ENCODE measurements at regions not wholly inside any gene's neighbourhood (a gene's known extent, or its start where the extent isn't known, plus 50 kb on each side); places are given as distances from the start of the nearest gene placed in this dataset.

DNA sequence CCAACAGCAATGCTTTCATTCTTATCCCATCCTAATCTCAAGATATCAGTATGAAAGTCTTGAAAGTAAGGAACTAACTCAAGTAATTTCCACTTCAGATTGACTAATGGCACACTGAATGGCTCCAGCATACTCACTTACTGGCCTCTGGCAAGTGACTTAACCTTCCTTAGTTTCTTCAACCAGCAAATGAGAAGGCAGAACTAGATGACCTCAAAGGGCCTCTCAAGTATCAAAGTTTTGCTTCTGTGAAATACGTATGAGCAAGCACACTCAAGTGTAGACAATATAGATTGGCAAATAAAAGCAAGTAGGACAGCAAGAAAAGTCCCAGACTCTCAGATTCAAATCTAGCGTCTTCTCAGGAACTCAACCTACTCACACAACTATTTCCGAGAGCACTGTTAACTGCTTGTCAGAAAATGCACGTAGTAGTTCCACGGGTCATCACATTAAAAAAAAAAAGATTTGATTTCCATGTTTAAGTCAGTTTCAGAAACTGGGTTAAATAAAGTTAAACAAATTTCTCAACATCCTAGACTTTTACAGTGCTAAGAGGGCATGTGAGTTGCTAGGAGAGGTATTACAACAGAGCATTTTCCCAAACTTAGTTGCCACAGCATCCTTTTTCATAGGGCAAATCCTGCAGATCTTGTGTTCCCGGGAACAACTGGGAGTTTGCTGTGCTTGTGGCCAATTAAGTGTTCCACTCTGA is 276.9 kb upstream of the KLF14 start:
- TF ChIP-seq, protein P1, sequence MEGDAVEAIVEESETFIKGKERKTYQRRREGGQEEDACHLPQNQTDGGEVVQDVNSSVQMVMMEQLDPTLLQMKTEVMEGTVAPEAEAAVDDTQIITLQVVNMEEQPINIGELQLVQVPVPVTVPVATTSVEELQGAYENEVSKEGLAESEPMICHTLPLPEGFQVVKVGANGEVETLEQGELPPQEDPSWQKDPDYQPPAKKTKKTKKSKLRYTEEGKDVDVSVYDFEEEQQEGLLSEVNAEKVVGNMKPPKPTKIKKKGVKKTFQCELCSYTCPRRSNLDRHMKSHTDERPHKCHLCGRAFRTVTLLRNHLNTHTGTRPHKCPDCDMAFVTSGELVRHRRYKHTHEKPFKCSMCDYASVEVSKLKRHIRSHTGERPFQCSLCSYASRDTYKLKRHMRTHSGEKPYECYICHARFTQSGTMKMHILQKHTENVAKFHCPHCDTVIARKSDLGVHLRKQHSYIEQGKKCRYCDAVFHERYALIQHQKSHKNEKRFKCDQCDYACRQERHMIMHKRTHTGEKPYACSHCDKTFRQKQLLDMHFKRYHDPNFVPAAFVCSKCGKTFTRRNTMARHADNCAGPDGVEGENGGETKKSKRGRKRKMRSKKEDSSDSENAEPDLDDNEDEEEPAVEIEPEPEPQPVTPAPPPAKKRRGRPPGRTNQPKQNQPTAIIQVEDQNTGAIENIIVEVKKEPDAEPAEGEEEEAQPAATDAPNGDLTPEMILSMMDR (IDR thresholded peaks at IDR 0.05; ENCODE audit: low read depth, low read length), result no peak
- no peak for DNase-seq (ENCODE audit: low read depth, low spot score)
- in situ Hi-C loops (cut with HindIII; ENCODE audit: low sequenced_read_pairs), result no loop called here
- H3K4me3 ChIP-seq (ENCODE audit: low read depth, low read length), result no peak overlapping the region

DNA sequence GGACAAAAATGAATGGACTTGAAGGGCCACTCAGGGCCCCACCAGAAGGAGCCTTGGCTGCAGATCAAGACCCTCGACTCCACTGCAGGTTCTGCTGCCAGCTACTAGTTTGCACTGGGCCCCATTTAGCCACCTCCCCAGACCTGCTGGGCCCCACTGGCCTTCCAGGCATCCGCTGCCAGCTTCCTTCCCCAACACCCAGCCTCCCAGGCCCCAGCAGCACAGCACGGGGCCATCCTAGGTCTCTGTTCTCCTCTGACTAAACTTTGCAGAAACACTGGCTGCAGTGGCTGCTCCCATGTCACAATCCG is 277.4 kb upstream of the KLF14 start:
- no peak for DNase-seq (ENCODE audit: low read depth, low spot score)
- in situ Hi-C loops (cut with HindIII; ENCODE audit: low sequenced_read_pairs), result no loop called here
- TF ChIP-seq, protein P1 (IDR thresholded peaks at IDR 0.05; ENCODE audit: low read depth, low read length), result no peak
- H3K4me3 ChIP-seq (ENCODE audit: low read depth, low read length), result no peak overlapping the region

DNA sequence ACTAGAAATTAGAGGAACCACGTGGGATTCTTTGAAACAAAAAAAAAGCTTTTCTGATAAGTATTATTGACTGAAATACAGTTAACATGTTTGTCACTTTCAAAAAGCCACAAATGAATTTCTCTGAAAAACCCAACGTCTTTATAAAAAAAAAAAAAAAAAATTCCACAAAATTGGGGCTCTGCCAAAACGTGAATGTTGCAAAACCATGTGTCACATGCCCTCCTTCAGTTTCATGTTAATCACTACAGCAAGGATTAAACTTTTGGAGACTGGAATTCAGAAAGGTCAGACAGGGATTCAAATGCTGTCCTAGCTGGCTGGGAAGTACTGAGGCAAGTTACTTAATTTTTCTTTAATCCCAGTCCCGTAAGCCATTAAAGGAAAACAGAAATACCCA is 278.0 kb upstream of the KLF14 start:
- TF ChIP-seq, protein P1 (IDR thresholded peaks at IDR 0.05; ENCODE audit: low read depth, low read length), result no peak
- no peak overlapping the region for H3K4me3 ChIP-seq (ENCODE audit: low read depth, low read length)
- peak; percentile 77 for DNase-seq (ENCODE audit: low read depth, low spot score)
- in situ Hi-C loops (cut with HindIII; ENCODE audit: low sequenced_read_pairs), result no loop called here

DNA sequence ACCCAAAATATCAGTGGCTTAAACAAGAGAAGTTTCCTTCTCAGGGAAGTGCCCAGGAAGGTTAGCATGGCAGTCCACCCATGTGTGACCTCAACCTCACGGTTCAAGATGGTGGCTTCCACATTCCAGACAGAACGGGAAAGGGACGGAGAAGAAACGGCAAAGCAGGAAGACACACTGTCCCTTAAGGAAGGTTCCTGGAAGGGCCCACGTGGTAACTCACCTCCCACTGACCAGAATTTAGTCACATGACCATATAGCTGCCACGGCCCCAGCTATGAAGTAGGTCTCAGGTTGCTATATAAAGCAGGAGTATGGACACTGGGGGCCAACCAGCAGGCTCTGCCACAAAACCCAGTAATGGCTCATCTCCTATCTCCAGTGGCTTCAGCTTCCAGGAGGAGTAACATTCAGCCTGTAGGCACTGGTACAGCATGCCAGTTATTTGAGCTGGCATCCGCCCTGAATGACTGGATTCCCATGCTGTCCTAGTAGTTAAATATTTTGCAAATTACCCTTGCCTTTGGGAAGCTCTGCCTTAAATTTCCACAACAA is 278.5 kb upstream of the KLF14 start:
- no peak for DNase-seq (ENCODE audit: low read depth, low spot score)
- TF ChIP-seq, protein P1 (IDR thresholded peaks at IDR 0.05; ENCODE audit: low read depth, low read length), result no peak
- in situ Hi-C loops (cut with HindIII; ENCODE audit: low sequenced_read_pairs), result no loop called here
- H3K4me3 ChIP-seq (ENCODE audit: low read depth, low read length), result no peak overlapping the region

DNA sequence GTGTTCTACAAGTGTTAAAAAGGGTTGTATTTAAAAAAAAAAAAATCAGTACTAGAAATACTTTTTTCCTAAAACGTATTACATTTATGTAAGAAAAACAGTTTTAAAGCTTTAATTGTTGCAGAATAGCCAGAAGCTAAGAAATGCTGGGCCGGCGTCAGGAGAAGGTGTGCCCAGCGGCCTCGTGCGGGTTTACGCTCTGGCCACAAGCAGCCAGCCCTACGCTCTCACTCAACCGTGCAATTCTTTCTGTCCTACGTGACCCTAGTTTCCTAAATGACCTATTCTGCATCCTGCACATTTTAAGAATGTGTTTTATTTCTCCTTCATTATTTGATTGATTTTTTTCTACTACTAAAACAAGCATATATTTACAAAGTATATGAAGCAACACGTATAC is 279.7 kb upstream of the KLF14 start:
- DNase-seq (ENCODE audit: low read depth, low spot score), result no peak
- in situ Hi-C loops (cut with HindIII; ENCODE audit: low sequenced_read_pairs), result no loop called here
- TF ChIP-seq, protein P1 (IDR thresholded peaks at IDR 0.05; ENCODE audit: low read depth, low read length), result no peak
- H3K4me3 ChIP-seq (ENCODE audit: low read depth, low read length), result no peak overlapping the region

DNA sequence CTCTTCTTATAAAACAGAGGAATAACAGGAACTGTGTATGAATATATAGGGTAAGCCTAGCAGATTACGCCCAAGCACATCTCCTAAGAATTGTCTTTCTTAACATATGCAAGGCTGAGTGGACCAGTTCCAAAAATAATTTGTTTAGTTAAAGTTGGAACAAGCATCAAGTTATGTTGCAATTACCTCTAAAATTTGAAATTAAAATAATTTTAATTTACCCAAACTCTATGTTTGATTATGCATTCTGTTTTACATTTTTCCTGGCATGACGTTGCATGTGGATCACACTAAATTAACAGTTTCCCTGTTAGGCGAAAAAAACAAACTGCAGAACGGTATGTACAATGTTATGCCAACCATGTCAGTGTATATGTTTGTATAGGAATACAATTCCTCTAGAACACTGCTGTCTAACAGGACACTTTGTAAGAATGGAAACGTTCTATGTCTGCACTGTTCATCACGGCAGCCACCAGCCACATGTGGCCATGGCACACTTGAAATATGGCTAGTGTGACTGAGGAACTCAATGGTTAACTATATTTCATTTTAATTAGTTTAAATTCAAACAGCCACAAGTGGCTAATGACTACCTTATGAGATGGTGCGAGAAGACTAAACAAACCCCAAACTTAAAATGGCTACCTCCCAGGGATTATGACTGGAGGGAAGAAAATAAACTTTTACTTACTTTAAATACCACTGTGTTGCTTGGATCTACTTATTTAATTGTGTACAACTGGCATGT is 281.1 kb upstream of the KLF14 start:
- no peak overlapping the region for H3K4me3 ChIP-seq (ENCODE audit: low read depth, low read length)
- no peak for DNase-seq (ENCODE audit: low read depth, low spot score)
- in situ Hi-C loops (cut with HindIII; ENCODE audit: low sequenced_read_pairs), result no loop called here
- TF ChIP-seq, protein P1 (IDR thresholded peaks at IDR 0.05; ENCODE audit: low read depth, low read length), result no peak
